ENCODE measurements at regions not wholly inside any gene's neighbourhood (a gene's known extent, or its start where the extent isn't known, plus 50 kb on each side); places are given as distances from the start of the nearest gene placed in this dataset.

- TF ChIP-seq PPARA (CRISPR knock-in tag; IDR thresholded peaks at IDR 0.05; ENCODE audit: borderline replicate concordance) (no peak), ARNTL (CRISPR knock-in tag; IDR thresholded peaks at IDR 0.05; ENCODE audit: borderline replicate concordance, low read depth) (no peak), ZFP30 (CRISPR knock-in tag; IDR thresholded peaks at IDR 0.05) (no peak), TSHZ2 (CRISPR knock-in tag; IDR thresholded peaks at IDR 0.05) (no peak), CSDC2 (CRISPR knock-in tag; IDR thresholded peaks at IDR 0.05) (no peak), ZC3H10 (CRISPR knock-in tag; IDR thresholded peaks at IDR 0.05) (no peak), SNAI2 (CRISPR knock-in tag; IDR thresholded peaks at IDR 0.05) (no peak), OSR1 (CRISPR knock-in tag; IDR thresholded peaks at IDR 0.05) (no peak), ESRRG (CRISPR knock-in tag; IDR thresholded peaks at IDR 0.05) (no peak)
- TF ChIP-seq, protein P1, sequence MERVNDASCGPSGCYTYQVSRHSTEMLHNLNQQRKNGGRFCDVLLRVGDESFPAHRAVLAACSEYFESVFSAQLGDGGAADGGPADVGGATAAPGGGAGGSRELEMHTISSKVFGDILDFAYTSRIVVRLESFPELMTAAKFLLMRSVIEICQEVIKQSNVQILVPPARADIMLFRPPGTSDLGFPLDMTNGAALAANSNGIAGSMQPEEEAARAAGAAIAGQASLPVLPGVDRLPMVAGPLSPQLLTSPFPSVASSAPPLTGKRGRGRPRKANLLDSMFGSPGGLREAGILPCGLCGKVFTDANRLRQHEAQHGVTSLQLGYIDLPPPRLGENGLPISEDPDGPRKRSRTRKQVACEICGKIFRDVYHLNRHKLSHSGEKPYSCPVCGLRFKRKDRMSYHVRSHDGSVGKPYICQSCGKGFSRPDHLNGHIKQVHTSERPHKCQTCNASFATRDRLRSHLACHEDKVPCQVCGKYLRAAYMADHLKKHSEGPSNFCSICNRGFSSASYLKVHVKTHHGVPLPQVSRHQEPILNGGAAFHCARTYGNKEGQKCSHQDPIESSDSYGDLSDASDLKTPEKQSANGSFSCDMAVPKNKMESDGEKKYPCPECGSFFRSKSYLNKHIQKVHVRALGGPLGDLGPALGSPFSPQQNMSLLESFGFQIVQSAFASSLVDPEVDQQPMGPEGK (CRISPR knock-in tag; IDR thresholded peaks at IDR 0.05; ENCODE audit: borderline replicate concordance) = no peak
- TF ChIP-seq, protein P2, sequence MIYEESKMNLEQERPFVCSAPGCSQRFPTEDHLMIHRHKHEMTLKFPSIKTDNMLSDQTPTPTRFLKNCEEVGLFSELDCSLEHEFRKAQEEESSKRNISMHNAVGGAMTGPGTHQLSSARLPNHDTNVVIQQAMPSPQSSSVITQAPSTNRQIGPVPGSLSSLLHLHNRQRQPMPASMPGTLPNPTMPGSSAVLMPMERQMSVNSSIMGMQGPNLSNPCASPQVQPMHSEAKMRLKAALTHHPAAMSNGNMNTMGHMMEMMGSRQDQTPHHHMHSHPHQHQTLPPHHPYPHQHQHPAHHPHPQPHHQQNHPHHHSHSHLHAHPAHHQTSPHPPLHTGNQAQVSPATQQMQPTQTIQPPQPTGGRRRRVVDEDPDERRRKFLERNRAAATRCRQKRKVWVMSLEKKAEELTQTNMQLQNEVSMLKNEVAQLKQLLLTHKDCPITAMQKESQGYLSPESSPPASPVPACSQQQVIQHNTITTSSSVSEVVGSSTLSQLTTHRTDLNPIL (CRISPR knock-in tag; IDR thresholded peaks at IDR 0.05; ENCODE audit: low read depth) = no peak
Observed at GRCh38 chr6:14828201-14828611, 417.7 kb upstream of the JARID2 start.
